Mucosa of stomach (tissue), 1 donor: ENCODE measurements at regions not wholly inside any gene's neighbourhood (a gene's known extent, or its start where the extent isn't known, plus 50 kb on each side); places are given as distances from the start of the nearest gene placed in this dataset.

ENCODE experiments used
- H3K27me3 ChIP-seq: one replicate; pipeline ENCODE4 v1.7.0; 2013; ENCODE audit warnings: mild to moderate bottlenecking, low read length; ENCODE audit not compliant: control insufficient read depth, insufficient read depth
- H3K36me3 ChIP-seq: one replicate; pipeline ENCODE4 v1.7.0; 2013; ENCODE audit warnings: low read length; ENCODE audit not compliant: control insufficient read depth, insufficient read depth
- H3K4me1 ChIP-seq: one replicate; pipeline ENCODE4 v1.7.0; 2013; ENCODE audit warnings: mild to moderate bottlenecking, low read length; ENCODE audit not compliant: control insufficient read depth, insufficient read depth
- H3K4me3 ChIP-seq: one replicate; pipeline ENCODE4 v1.7.0; 2013; ENCODE audit warnings: low read length
- H3K9ac ChIP-seq: one replicate; pipeline ENCODE4 v1.7.0; 2013; ENCODE audit warnings: mild to moderate bottlenecking, low read length, moderate library complexity
- H3K9me3 ChIP-seq: one replicate; pipeline ENCODE4 v1.7.0; 2013; ENCODE audit warnings: mild to moderate bottlenecking, low read length, moderate library complexity; ENCODE audit not compliant: control insufficient read depth
- donor health status: Pancreatic carcinoma.

GRCh38 chr12:61796846-61797245 is 463.4 kb upstream of the USP15 start:
- H3K9me3 ChIP-seq: no peaks in the 10 kb centered on the region
- H3K27me3 ChIP-seq: no peaks in the 10 kb centered on the region
- H3K4me3 ChIP-seq: no peak overlapping the region
- H3K4me1 ChIP-seq: no peaks in the 10 kb centered on the region
- no peak overlapping the region for H3K9ac ChIP-seq
- no peaks in the 10 kb centered on the region for H3K36me3 ChIP-seq

GRCh38 chr12:61797266-61797665 is 462.9 kb upstream of the USP15 start:
- no peaks in the 10 kb centered on the region for H3K4me1 ChIP-seq
- no peaks in the 10 kb centered on the region for H3K9me3 ChIP-seq
- H3K4me3 ChIP-seq: no peak overlapping the region
- H3K9ac ChIP-seq: no peak overlapping the region
- H3K36me3 ChIP-seq: no peaks in the 10 kb centered on the region
- no peaks in the 10 kb centered on the region for H3K27me3 ChIP-seq

DNA sequence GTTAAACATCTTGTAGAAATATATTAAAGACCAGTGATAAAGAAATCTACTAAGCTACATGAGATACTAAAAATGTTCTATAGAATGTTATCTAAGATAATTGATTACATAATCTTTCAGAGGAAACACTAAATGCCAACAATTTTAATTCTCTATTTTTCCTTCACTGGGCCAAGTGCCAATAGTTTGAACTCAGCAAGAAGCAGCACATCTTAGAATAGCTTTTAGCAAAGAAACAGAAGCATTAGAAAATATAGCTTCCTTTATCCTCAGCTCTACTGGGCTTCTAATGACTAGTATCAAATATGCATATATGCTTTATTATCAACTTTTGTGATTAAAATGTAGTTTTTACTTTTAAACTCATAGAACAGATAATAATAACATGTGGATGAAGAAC is 461.4 kb upstream of the USP15 start:
- H3K9me3 ChIP-seq: no peaks in the 10 kb centered on the region
- no peak overlapping the region for H3K4me3 ChIP-seq
- H3K36me3 ChIP-seq: no peaks in the 10 kb centered on the region
- H3K27me3 ChIP-seq: no peaks in the 10 kb centered on the region
- no peaks in the 10 kb centered on the region for H3K4me1 ChIP-seq
- no peak overlapping the region for H3K9ac ChIP-seq

GRCh38 chr12:61804301-61804700 is 455.9 kb upstream of the USP15 start:
- Histone ChIP-seq H3K4me1 (no peaks in the 10 kb centered on the region), H3K36me3 (no peaks in the 10 kb centered on the region), H3K9ac (no peak overlapping the region), H3K4me3 (no peak overlapping the region), H3K9me3 (no peaks in the 10 kb centered on the region), H3K27me3 (no peaks in the 10 kb centered on the region)

DNA sequence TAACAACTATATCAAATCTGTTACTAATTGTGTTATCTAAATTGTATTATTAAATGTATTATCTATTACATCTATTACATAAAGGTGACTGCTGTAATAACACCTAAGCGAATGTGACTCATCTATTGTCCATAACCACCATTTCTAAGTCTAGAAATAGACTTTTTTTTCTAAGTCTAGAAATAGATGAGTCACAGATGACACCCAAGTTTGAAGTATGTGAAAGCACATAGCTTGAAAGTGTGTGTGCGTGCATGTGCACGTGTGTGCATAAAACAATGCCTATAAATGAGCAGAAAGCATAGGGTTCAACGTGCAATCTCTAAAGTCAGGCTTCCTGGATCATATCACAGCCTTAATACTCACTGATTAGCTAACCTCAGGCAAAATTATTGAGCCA is 451.3 kb upstream of the USP15 start:
- no peaks in the 10 kb centered on the region for H3K4me1 ChIP-seq
- H3K36me3 ChIP-seq: no peaks in the 10 kb centered on the region
- H3K4me3 ChIP-seq: no peak overlapping the region
- H3K9ac ChIP-seq: no peak overlapping the region
- H3K9me3 ChIP-seq: no peaks in the 10 kb centered on the region
- no peaks in the 10 kb centered on the region for H3K27me3 ChIP-seq

GRCh38 chr12:61810486-61810885 is 449.7 kb upstream of the USP15 start:
- no peak overlapping the region for H3K9ac ChIP-seq
- no peaks in the 10 kb centered on the region for H3K4me1 ChIP-seq
- no peaks in the 10 kb centered on the region for H3K9me3 ChIP-seq
- no peaks in the 10 kb centered on the region for H3K36me3 ChIP-seq
- H3K4me3 ChIP-seq: no peak overlapping the region
- H3K27me3 ChIP-seq: no peaks in the 10 kb centered on the region

- H3K9ac ChIP-seq: no peak overlapping the region
- H3K36me3 ChIP-seq: no peaks in the 10 kb centered on the region
- H3K9me3 ChIP-seq: no peaks in the 10 kb centered on the region
- no peak overlapping the region for H3K4me3 ChIP-seq
- no peaks in the 10 kb centered on the region for H3K27me3 ChIP-seq
- H3K4me1 ChIP-seq: no peaks in the 10 kb centered on the region
Measured at GRCh38 chr12:61821381-61821780, 438.8 kb upstream of the USP15 start.

DNA sequence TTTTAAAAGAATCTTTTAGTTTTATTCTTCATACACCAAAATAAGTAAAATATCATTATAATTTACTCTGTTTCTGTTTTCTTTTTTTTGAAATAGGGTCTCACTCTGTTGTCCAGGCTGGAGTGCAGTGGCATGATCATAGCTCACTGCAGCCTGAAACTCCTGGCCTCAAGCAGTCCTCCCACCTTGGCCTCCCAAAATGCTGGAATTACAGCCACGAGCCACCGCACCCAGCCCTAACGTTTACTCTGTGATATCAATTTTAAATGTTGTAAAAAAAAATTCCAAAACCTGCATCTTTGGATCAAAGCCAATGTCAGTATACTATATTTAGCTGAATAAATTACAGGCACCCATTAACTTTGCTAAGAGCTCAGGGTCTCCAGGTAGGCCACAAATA is 437.1 kb upstream of the USP15 start:
- Histone ChIP-seq H3K4me3 (no peak overlapping the region), H3K4me1 (no peaks in the 10 kb centered on the region), H3K27me3 (no peaks in the 10 kb centered on the region), H3K36me3 (no peaks in the 10 kb centered on the region), H3K9ac (no peak overlapping the region), H3K9me3 (no peaks in the 10 kb centered on the region)

DNA sequence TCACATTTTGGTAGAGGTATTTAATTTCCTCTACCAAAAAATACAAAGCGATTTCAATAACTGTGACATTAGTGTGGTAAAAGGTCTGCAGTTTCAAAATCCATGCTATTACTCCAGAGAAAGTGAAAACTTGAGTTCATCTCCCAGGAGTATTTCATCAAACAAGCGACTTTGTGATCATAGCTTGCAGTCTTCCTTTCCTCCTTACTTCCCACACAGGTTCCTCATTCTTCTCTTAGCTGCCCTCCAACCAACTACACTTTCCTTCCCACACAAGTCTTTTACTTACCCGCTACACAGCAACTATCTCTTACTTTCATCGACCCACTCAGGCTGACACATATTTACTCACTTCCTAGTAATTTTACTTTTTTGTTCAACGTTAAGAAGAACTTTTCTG is 413.4 kb upstream of the USP15 start:
- no peaks in the 10 kb centered on the region for H3K9me3 ChIP-seq
- H3K36me3 ChIP-seq: no peaks in the 10 kb centered on the region
- no peaks in the 10 kb centered on the region for H3K27me3 ChIP-seq
- no peaks in the 10 kb centered on the region for H3K4me1 ChIP-seq
- H3K4me3 ChIP-seq: no peak overlapping the region
- H3K9ac ChIP-seq: no peak overlapping the region

- Histone ChIP-seq H3K36me3 (no peaks in the 10 kb centered on the region), H3K4me1 (no peaks in the 10 kb centered on the region), H3K9me3 (no peaks in the 10 kb centered on the region), H3K9ac (no peak overlapping the region), H3K27me3 (no peaks in the 10 kb centered on the region), H3K4me3 (no peak overlapping the region)
Measured at GRCh38 chr12:61848893-61849292, 411.3 kb upstream of the USP15 start.

DNA sequence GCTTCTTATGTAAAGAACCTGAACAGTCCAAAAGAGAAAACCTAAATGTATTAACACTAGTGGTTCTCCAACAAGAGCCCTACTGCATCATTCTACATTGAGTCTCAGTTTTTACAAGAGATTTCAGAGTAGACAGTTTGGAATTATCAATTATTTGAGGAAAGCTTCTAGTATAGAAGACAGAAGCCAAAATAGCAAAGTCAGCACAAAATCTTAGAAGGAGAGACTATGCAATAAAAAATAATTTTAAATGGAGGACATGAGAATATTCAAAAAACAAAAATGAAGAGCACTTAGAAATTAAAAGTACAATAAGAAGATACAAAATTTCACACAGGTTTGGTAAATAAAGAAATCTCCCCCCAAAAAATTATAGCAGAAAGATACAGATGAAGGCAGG is 406.3 kb upstream of the USP15 start:
- H3K27me3 ChIP-seq: no peaks in the 10 kb centered on the region
- no peaks in the 10 kb centered on the region for H3K4me1 ChIP-seq
- no peak overlapping the region for H3K9ac ChIP-seq
- no peaks in the 10 kb centered on the region for H3K9me3 ChIP-seq
- H3K4me3 ChIP-seq: no peak overlapping the region
- H3K36me3 ChIP-seq: no peaks in the 10 kb centered on the region

DNA sequence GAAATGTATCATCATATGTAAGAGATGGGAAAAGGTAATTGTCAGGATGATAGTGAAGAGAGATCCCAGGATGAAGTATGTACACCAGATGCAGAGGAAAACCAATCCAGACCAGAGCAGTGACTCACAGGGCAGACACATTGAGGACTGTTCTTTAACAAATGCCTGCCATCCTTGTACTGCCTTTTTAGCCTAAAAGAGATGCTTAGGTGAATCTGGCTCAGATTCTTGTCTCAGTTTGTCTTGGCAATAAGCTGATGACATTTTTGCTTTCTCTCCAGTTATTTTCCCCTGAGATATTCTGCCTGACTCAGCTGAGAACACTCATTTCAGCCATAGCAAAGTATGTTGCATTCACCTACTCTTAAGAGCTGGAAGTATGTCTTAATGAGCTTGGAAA is 405.3 kb upstream of the USP15 start:
- H3K9me3 ChIP-seq: no peaks in the 10 kb centered on the region
- H3K9ac ChIP-seq: no peak overlapping the region
- H3K36me3 ChIP-seq: no peaks in the 10 kb centered on the region
- no peaks in the 10 kb centered on the region for H3K4me1 ChIP-seq
- H3K4me3 ChIP-seq: no peak overlapping the region
- no peaks in the 10 kb centered on the region for H3K27me3 ChIP-seq

GRCh38 chr12:61857968-61858367 is 402.2 kb upstream of the USP15 start:
- Histone ChIP-seq H3K4me3 (no peak overlapping the region), H3K4me1 (no peaks in the 10 kb centered on the region), H3K27me3 (no peaks in the 10 kb centered on the region), H3K9ac (no peak overlapping the region), H3K9me3 (no peaks in the 10 kb centered on the region), H3K36me3 (no peaks in the 10 kb centered on the region)
